WTC11 (cell line): ENCODE measurements at regions not wholly inside any gene's neighbourhood (a gene's known extent, or its start where the extent isn't known, plus 50 kb on each side); places are given as distances from the start of the nearest gene placed in this dataset.
A peak's percentile ranks its signal among the peaks of the same experiment; 100 is the strongest.

Source experiments
- ATAC-seq: fragments of 200-7000 bp; cut with Tn5 transposase; 2 replicates; pipeline ENCODE4 v1.10.0; 2021; ENCODE audit warnings: mild to moderate bottlenecking, moderate library complexity
- CTCF ChIA-PET: fragments of 300-600 bp; sonication (Branson Sonifier 250); formaldehyde crosslinking; loops from one replicate; lab custom pipeline; 2021; ENCODE audit warnings: antibody characterized with exemption; lab: Charles Lee
- POLR2A ChIA-PET: fragments of 350-600 bp; sonication (Branson Sonifier 250); formaldehyde crosslinking; loops from one replicate; lab custom pipeline; 2021; ENCODE audit warnings: antibody characterized with exemption; lab: Charles Lee
- DNase-seq: peaks from one replicate; pipeline ENCODE4 v3.0.0; 2021; ENCODE audit warnings: low spot score
- H3K27ac Mint-ChIP-seq: 2 replicates; pipeline ENCODE4 v1.8.0; 2021; ENCODE audit warnings: mixed read lengths
- H3K27me3 Mint-ChIP-seq: 2 replicates; pipeline ENCODE4 v1.8.0; 2021; ENCODE audit warnings: low read depth, mild to moderate bottlenecking, moderate library complexity, mixed read lengths
- H3K36me3 Mint-ChIP-seq: 2 replicates; pipeline ENCODE4 v1.8.0; 2021; ENCODE audit warnings: mixed read lengths
- H3K4me1 Mint-ChIP-seq: 2 replicates; pipeline ENCODE4 v1.8.0; 2022; ENCODE audit warnings: mixed read lengths
- H3K4me3 Mint-ChIP-seq: 2 replicates; pipeline ENCODE4 v1.8.0; 2021; ENCODE audit warnings: mild to moderate bottlenecking, moderate library complexity, mixed read lengths
- H3K9me3 Mint-ChIP-seq: 2 replicates; pipeline ENCODE4 v1.8.0; 2021; ENCODE audit warnings: mixed read lengths
- ARID4B ChIP-seq: sonication (generic); formaldehyde crosslinking; IDR thresholded peaks from 2 replicates; pipeline ENCODE4 v1.8.0; 2023; ENCODE audit warnings: missing genetic modification reagents, mild to moderate bottlenecking, borderline replicate concordance
- CBFB ChIP-seq: sonication (generic); formaldehyde crosslinking; IDR thresholded peaks from 2 replicates; pipeline ENCODE4 v1.8.1; 2022; ENCODE audit warnings: mild to moderate bottlenecking, low read depth, missing genetic modification reagents
- E2F1 ChIP-seq: sonication (generic); formaldehyde crosslinking; IDR thresholded peaks from 2 replicates; pipeline ENCODE4 v1.8.0; 2022; ENCODE audit warnings: mild to moderate bottlenecking, missing genetic modification reagents
- ERG ChIP-seq: fragments of 250-450 bp; sonication (Bioruptor Pico); IDR thresholded peaks from 2 replicates; pipeline ENCODE4 v1.8.0; 2021; ENCODE audit warnings: mild to moderate bottlenecking
- FOXK1 ChIP-seq: sonication (generic); formaldehyde crosslinking; IDR thresholded peaks from 2 replicates; pipeline ENCODE4 v1.8.0; 2022; ENCODE audit warnings: mild to moderate bottlenecking, moderate library complexity, missing genetic modification reagents
- GABPB1 ChIP-seq: sonication (generic); formaldehyde crosslinking; IDR thresholded peaks from 2 replicates; pipeline ENCODE4 v1.8.1; 2023; ENCODE audit warnings: mild to moderate bottlenecking, missing genetic modification reagents
- GTF2I ChIP-seq: fragments of 250-450 bp; sonication (Bioruptor Pico); conservative IDR thresholded peaks from 2 replicates; pipeline ENCODE4 v1.4.0; 2021; ENCODE audit warnings: mild to moderate bottlenecking
- HMGXB4 ChIP-seq: sonication (generic); formaldehyde crosslinking; IDR thresholded peaks from 2 replicates; pipeline ENCODE4 v1.8.1; 2023; ENCODE audit warnings: mild to moderate bottlenecking, moderate library complexity, missing genetic modification reagents
- KAT7 ChIP-seq: sonication (generic); formaldehyde crosslinking; IDR thresholded peaks from 2 replicates; pipeline ENCODE4 v1.8.1; 2023; ENCODE audit warnings: missing genetic modification reagents, mild to moderate bottlenecking, borderline replicate concordance
- NFYB ChIP-seq: sonication (generic); formaldehyde crosslinking; conservative IDR thresholded peaks from 2 replicates; pipeline ENCODE4 v1.8.0; 2022; ENCODE audit warnings: low read depth, missing genetic modification reagents
- OVOL2 ChIP-seq: fragments of 250-450 bp; sonication (Bioruptor Pico); IDR thresholded peaks from 2 replicates; pipeline ENCODE4 v1.9.0; 2021; ENCODE audit warnings: mild to moderate bottlenecking, borderline replicate concordance
- SOX15 ChIP-seq: fragments of 250-450 bp; sonication (Bioruptor Pico); IDR thresholded peaks from 2 replicates; pipeline ENCODE4 v1.9.0; 2021; ENCODE audit warnings: mild to moderate bottlenecking
- TCF7 ChIP-seq: sonication (generic); formaldehyde crosslinking; IDR thresholded peaks from 2 replicates; pipeline ENCODE4 v1.8.0; 2022; ENCODE audit warnings: mild to moderate bottlenecking, low read depth, missing genetic modification reagents, moderate library complexity
- ZNF121 ChIP-seq: sonication (generic); formaldehyde crosslinking; IDR thresholded peaks from 2 replicates; pipeline ENCODE4 v1.8.0; 2023; ENCODE audit warnings: missing genetic modification reagents
- ZNF232 ChIP-seq: sonication (generic); formaldehyde crosslinking; IDR thresholded peaks from 2 replicates; pipeline ENCODE4 v1.8.0; 2022; ENCODE audit warnings: mild to moderate bottlenecking, missing genetic modification reagents
- ZNF532 ChIP-seq: fragments of 250-450 bp; sonication (Bioruptor Pico); IDR thresholded peaks from 2 replicates; pipeline ENCODE4 v1.9.0; 2021; ENCODE audit warnings: mild to moderate bottlenecking, borderline replicate concordance
- ZSCAN18 ChIP-seq: fragments of 250-450 bp; sonication (Bioruptor Pico); IDR thresholded peaks from 2 replicates; pipeline ENCODE4 v2.1.2; 2022; ENCODE audit warnings: mild to moderate bottlenecking, moderate library complexity

- CTCF ChIA-PET, result no interaction called here
- Mint-ChIP-seq H3K27ac (no peak overlapping the region), H3K9me3 (no peaks in the 10 kb centered on the region), H3K36me3 (no peaks in the 10 kb centered on the region), H3K4me1 (0 out of 2 replicates have a peak, but pooled peaks cover 2% of the 10 kb centered on the region), H3K4me3 (no peak overlapping the region), H3K27me3 (no peaks in the 10 kb centered on the region)
- ATAC-seq (no peak), DNase-seq (no peak)
- TF ChIP-seq SOX15 (CRISPR knock-in tag) (no peak), TCF7 (no peak), E2F1 (CRISPR knock-in tag) (no peak), ZNF232 (no peak), NFYB (CRISPR knock-in tag) (no peak), OVOL2 (no peak)
- POLR2A ChIA-PET, result no interaction called here
These were observed 186.0 kb downstream of the CRLF2 start for GRCh38 chrX:1026263-1027015.

GRCh38 chrX:1025413-1025812, 187.0 kb downstream of the CRLF2 start:
- H3K9me3 Mint-ChIP-seq, result no peaks in the 10 kb centered on the region
- no peaks in the 10 kb centered on the region for H3K27me3 Mint-ChIP-seq
- DNase-seq (no peak), ATAC-seq (no peak)
- TF ChIP-seq SOX15 (CRISPR knock-in tag) (no peak), ZNF121 (no peak), ERG (CRISPR knock-in tag) (no peak)
- H3K4me3 Mint-ChIP-seq, result no peak overlapping the region
- H3K36me3 Mint-ChIP-seq, result no peaks in the 10 kb centered on the region
- ChIA-PET POLR2A (no interaction called here), CTCF (no interaction called here)
- no peak overlapping the region for H3K27ac Mint-ChIP-seq
- 0 out of 2 replicates have a peak, but pooled peaks cover 2% of the 10 kb centered on the region for H3K4me1 Mint-ChIP-seq

GRCh38 chrX:1023676-1024075, 188.8 kb downstream of the CRLF2 start:
- H3K27me3 Mint-ChIP-seq, result no peaks in the 10 kb centered on the region
- no peaks in the 10 kb centered on the region for H3K9me3 Mint-ChIP-seq
- DNase-seq (no peak), ATAC-seq (no peak)
- ChIA-PET CTCF (no interaction called here), POLR2A (no interaction called here)
- H3K27ac Mint-ChIP-seq, result 0 out of 2 replicates have a peak overlapping the region, but pooled peaks have one; percentile 27
- no peak overlapping the region for H3K4me3 Mint-ChIP-seq
- no peaks in the 10 kb centered on the region for H3K36me3 Mint-ChIP-seq
- 0 out of 2 replicates have a peak, but pooled peaks cover 2% of the 10 kb centered on the region for H3K4me1 Mint-ChIP-seq
- TF ChIP-seq ZSCAN18, result no peak
- no peak for TF ChIP-seq ARID4B (CRISPR knock-in tag)
- no peak for TF ChIP-seq NFYB (CRISPR knock-in tag)
- TF ChIP-seq KAT7 (CRISPR knock-in tag), result no peak
- TF ChIP-seq CBFB (CRISPR knock-in tag), result no peak
- TF ChIP-seq FOXK1 (CRISPR knock-in tag), result no peak
- no peak for TF ChIP-seq GTF2I (CRISPR knock-in tag)
- TF ChIP-seq HMGXB4 (CRISPR knock-in tag), result no peak
- no peak for TF ChIP-seq ZNF532 (CRISPR knock-in tag)
- no peak for TF ChIP-seq GABPB1 (CRISPR knock-in tag)
